Endothelial cell of umbilical vein (primary cell): ENCODE measurements at regions not wholly inside any gene's neighbourhood (a gene's known extent, or its start where the extent isn't known, plus 50 kb on each side); places are given as distances from the start of the nearest gene placed in this dataset.

Experiments
- BruUV-seq: library from RNA; stranded (reverse); fragments of 400-500 nt; replicated peaks from 2 replicates; lab custom pipeline; 2021; lab: Mats Ljungman, UMichigan
- CTCF ChIA-PET: fragments of 300-600, 350-600 bp; sonication (Branson Sonifier 250); formaldehyde crosslinking; loops from one replicate; lab custom pipeline; 2021; ENCODE audit warnings: antibody characterized with exemption, inconsistent platforms; lab: Charles Lee
- POLR2A ChIA-PET: fragments of 300-600, 350-600 bp; sonication (Branson Sonifier 250); formaldehyde crosslinking; loops from one replicate; lab custom pipeline; 2021; ENCODE audit warnings: antibody characterized with exemption, inconsistent platforms; lab: Charles Lee
- DNase-seq: peaks from one replicate; pipeline ENCODE4 v3.0.0-alpha.2; 2011; ENCODE audit warnings: low read depth, low spot score
- FAIRE-seq: peaks from 2 replicates; lab custom pipeline; 2011; peaks lifted over from hg19 to GRCh38; lab: Jason Lieb, UNC
- H2AFZ ChIP-seq: 2 replicates; pipeline ENCODE4 v1.6.0; 2012; ENCODE audit warnings: low read depth, low read length, control low read depth, inconsistent platforms
- H3K27ac ChIP-seq: 2 replicates; pipeline ENCODE4 v1.5.1; 2011; ENCODE audit warnings: low read depth, mild to moderate bottlenecking, control low read depth, low read length, moderate library complexity; ENCODE audit not compliant: insufficient read depth
- H3K27me3 ChIP-seq, 2 experiments: 2 replicates each; pipeline versions ENCODE4 v1.6.0 to v1.6.1; 2011; ENCODE audit warnings: low read length in 2 of 2, mixed read lengths in 1 of 2; ENCODE audit not compliant: control insufficient read depth in 2 of 2, insufficient read depth in 2 of 2
- H3K36me3 ChIP-seq, 2 experiments: 2 replicates in 1 of 2; 3 replicates in 1 of 2; pipeline ENCODE4 v1.5.1; 2011; ENCODE audit warnings: low read length in 2 of 2, mild to moderate bottlenecking in 1 of 2, moderate library complexity in 1 of 2; ENCODE audit not compliant: control insufficient read depth in 2 of 2, insufficient read depth in 2 of 2; ENCODE audit errors: extremely low read depth in 1 of 2
- H3K4me1 ChIP-seq: 3 replicates; pipeline ENCODE4 v1.5.1; 2011; ENCODE audit warnings: mild to moderate bottlenecking, low read length; ENCODE audit not compliant: control insufficient read depth, insufficient read depth; ENCODE audit errors: extremely low read depth
- H3K4me2 ChIP-seq: 2 replicates; pipeline ENCODE4 v1.6.1; 2011; ENCODE audit warnings: low read length, control low read depth, mixed read lengths; ENCODE audit not compliant: insufficient read depth
- H3K4me3 ChIP-seq, 3 experiments: fragments of 200-600 bp in 1 of 3; sonication (generic), shearing (Covaris generic) in 1 of 3; replicated peaks in 1 of 3; 2 replicates each; pipeline ENCODE4 v1.5.1; 2011 to 2016; ENCODE audit warnings: control low read depth in 3 of 3, low read length in 3 of 3, mild to moderate bottlenecking in 2 of 3, inconsistent platforms in 1 of 3, low read depth in 1 of 3, moderate library complexity in 1 of 3; ENCODE audit not compliant: insufficient read depth in 1 of 3
- H3K79me2 ChIP-seq: 2 replicates; pipeline ENCODE4 v1.6.0; 2012; ENCODE audit warnings: low read length, inconsistent platforms; ENCODE audit not compliant: control insufficient read depth, insufficient read depth
- H3K9ac ChIP-seq: replicated peaks from 2 replicates; pipeline ENCODE3; 2011; ENCODE audit warnings: low read length, control low read depth; ENCODE audit not compliant: insufficient read depth; ENCODE audit errors: extremely low read depth
- H3K9me1 ChIP-seq: replicated peaks from 3 replicates; pipeline ENCODE4 v1.6.0; 2011; ENCODE audit warnings: mild to moderate bottlenecking, low read length; ENCODE audit not compliant: control insufficient read depth, insufficient read depth; ENCODE audit errors: extremely low read depth
- H3K9me3 ChIP-seq: replicated peaks from 2 replicates; pipeline ENCODE4 v1.5.1; 2012; ENCODE audit warnings: low read length, inconsistent platforms; ENCODE audit not compliant: control insufficient read depth, insufficient read depth
- H4K20me1 ChIP-seq: replicated peaks from 2 replicates; pipeline ENCODE3; 2011; ENCODE audit warnings: mild to moderate bottlenecking, low read length; ENCODE audit not compliant: control insufficient read depth, insufficient read depth; ENCODE audit errors: extremely low read depth
- FOS ChIP-seq: IDR thresholded peaks from 2 replicates; pipeline ENCODE4 v1.6.1; 2011; ENCODE audit warnings: mild to moderate bottlenecking, low read length, moderate library complexity, borderline replicate concordance; ENCODE audit not compliant: insufficient read depth
- GATA2 ChIP-seq: IDR thresholded peaks from 2 replicates; pipeline ENCODE4 v1.7.0; 2011; ENCODE audit warnings: low read depth, mild to moderate bottlenecking, moderate library complexity, mixed read lengths, low read length; ENCODE audit not compliant: insufficient read length, insufficient read depth
- JUN ChIP-seq: IDR thresholded peaks from 2 replicates; pipeline ENCODE4 v1.6.1; 2011; ENCODE audit warnings: borderline replicate concordance, low read depth; ENCODE audit not compliant: insufficient read length, insufficient read depth
- MYC ChIP-seq: IDR thresholded peaks from one replicate; pipeline ENCODE4 v1.6.1; 2011; ENCODE audit warnings: mild to moderate bottlenecking, low read depth, low read length
- POLR2AphosphoS5 ChIP-seq: IDR thresholded peaks from 2 replicates; pipeline ENCODE4 v1.6.1; 2012; ENCODE audit warnings: low read depth, mild to moderate bottlenecking, control low read depth, low read length, moderate library complexity; ENCODE audit not compliant: insufficient read depth
- dilution Hi-C: fragments of 300-500 bp; cut with MboI; formaldehyde crosslinking; loops from one replicate; pipeline ENCODE4 v1.15.0; 2019; ENCODE audit warnings: low sequenced_read_pairs; ENCODE audit not compliant: extremely low pct_ligation_motif_present
- intact Hi-C: fragments of 100-400 bp; cut with micrococcal nuclease; formaldehyde crosslinking; loops from one replicate; pipeline ENCODE4 v1.10.0; 2022
- TF ChIP-seq, protein P1 (sequence below), 2 donors: IDR thresholded peaks; 1 replicate in 1 of 2; 2 replicates in 1 of 2; pipeline ENCODE4 v1.5.1; 2011; ENCODE audit warnings: low read length in 2 of 2, mild to moderate bottlenecking in 2 of 2, moderate library complexity in 2 of 2, control low read depth in 1 of 2, inconsistent platforms in 1 of 2, low read depth in 1 of 2; ENCODE audit not compliant: insufficient read depth in 1 of 2; ENCODE audit errors: extremely low read depth in 1 of 2
- TF ChIP-seq, protein P2 (sequence below): IDR thresholded peaks from 2 replicates; pipeline ENCODE4 v1.6.1; 2011; ENCODE audit not compliant: insufficient read depth, insufficient read length

DNA sequence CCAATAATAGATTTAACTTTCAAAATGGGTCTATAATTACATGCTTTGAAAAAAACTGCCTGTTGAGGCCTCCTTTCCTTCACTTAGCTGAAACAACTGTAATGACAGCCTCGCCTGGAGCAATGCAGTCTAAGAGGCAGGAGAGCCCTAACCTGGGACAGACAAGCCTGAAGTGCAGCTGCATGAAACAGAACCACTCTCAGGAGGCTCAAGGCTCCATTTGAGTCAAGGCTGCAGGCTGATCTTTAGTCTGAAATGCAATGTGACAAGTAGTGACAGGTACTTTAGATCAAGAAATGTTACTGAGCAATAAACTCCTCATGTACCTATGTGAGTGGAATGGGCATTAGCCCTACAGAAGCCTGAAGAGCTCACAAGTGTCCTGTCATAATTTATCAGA, 414.0 kb upstream of the LUZP2 start:
- Histone ChIP-seq H3K9me3 (no peaks in the 10 kb centered on the region), H3K79me2 (no peaks in the 10 kb centered on the region), H3K4me3 (no peak overlapping the region), H2AFZ (no peak overlapping the region), H3K9me1 (no peaks in the 10 kb centered on the region), H4K20me1 (no peaks in the 10 kb centered on the region), H3K36me3 (no peaks in the 10 kb centered on the region), H3K27me3 (no peaks in the 10 kb centered on the region), H3K9ac (no peak overlapping the region), H3K4me1 (no peaks in the 10 kb centered on the region), H3K27ac (no peak overlapping the region), H3K4me2 (no peak overlapping the region)
- no TSS peak for BruUV-seq
- POLR2A ChIA-PET, result no interaction called here
- DNase-seq (no peak), FAIRE-seq (no peak)
- dilution Hi-C loops (no loop called here), intact Hi-C loops (no loop called here)
- CTCF ChIA-PET, result no interaction called here
- no peak for TF ChIP-seq GATA2
- no peak for TF ChIP-seq MYC
- TF ChIP-seq, protein P1, sequence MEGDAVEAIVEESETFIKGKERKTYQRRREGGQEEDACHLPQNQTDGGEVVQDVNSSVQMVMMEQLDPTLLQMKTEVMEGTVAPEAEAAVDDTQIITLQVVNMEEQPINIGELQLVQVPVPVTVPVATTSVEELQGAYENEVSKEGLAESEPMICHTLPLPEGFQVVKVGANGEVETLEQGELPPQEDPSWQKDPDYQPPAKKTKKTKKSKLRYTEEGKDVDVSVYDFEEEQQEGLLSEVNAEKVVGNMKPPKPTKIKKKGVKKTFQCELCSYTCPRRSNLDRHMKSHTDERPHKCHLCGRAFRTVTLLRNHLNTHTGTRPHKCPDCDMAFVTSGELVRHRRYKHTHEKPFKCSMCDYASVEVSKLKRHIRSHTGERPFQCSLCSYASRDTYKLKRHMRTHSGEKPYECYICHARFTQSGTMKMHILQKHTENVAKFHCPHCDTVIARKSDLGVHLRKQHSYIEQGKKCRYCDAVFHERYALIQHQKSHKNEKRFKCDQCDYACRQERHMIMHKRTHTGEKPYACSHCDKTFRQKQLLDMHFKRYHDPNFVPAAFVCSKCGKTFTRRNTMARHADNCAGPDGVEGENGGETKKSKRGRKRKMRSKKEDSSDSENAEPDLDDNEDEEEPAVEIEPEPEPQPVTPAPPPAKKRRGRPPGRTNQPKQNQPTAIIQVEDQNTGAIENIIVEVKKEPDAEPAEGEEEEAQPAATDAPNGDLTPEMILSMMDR (IDR thresholded peaks at IDR 0.05; ENCODE audit: extremely low read depth in 1 of 2, insufficient read depth in 1 of 2, low read depth in 1 of 2, low read length in 2 of 2), result no peak
- TF ChIP-seq, protein P2, sequence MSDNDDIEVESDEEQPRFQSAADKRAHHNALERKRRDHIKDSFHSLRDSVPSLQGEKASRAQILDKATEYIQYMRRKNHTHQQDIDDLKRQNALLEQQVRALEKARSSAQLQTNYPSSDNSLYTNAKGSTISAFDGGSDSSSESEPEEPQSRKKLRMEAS, result no peak
- no peak for TF ChIP-seq POLR2AphosphoS5
- TF ChIP-seq JUN, result no peak
- no peak for TF ChIP-seq FOS
